Body of pancreas (tissue), 4 donors: ENCODE measurements at regions not wholly inside any gene's neighbourhood (a gene's known extent, or its start where the extent isn't known, plus 50 kb on each side); places are given as distances from the start of the nearest gene placed in this dataset.

Experiments used
- POLR2A ChIP-seq, 3 donors: fragments of 450-650 bp; IDR thresholded peaks; one replicate each; pipeline ENCODE4 v1.6.1; 2016; ENCODE audit warnings: antibody characterized with exemption in 3 of 3, mild to moderate bottlenecking in 2 of 3
- TF ChIP-seq, protein P1 (sequence below), 7 experiments: fragments of 450-650 bp in 4 of 7; fragments of 200-600 bp in 3 of 7; sonication (generic) in 3 of 7; IDR thresholded peaks; one replicate each; pipeline ENCODE4 v1.5.1; 2016 to 2019; ENCODE audit warnings: antibody characterized with exemption in 7 of 7

DNA sequence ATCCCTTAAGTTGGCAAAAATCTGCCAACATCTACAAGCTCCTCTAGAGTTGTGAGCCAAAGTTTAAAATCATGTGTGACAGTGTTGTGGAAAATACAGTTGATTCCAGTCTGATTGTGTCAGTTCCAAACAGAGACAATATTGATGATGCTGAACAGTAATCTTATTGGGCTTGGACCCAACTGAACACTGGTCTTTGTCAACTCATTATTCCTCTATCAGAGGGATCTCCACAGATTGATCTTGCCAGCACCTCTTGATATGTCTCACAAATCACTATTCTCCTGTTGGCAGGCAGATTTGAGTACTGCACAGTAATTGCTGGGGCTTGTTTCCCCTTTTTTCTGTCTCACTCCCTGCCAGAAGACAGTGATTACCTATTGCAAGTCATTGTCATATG, 326.6 kb upstream of the DPH6 start:
- TF ChIP-seq, protein P1, sequence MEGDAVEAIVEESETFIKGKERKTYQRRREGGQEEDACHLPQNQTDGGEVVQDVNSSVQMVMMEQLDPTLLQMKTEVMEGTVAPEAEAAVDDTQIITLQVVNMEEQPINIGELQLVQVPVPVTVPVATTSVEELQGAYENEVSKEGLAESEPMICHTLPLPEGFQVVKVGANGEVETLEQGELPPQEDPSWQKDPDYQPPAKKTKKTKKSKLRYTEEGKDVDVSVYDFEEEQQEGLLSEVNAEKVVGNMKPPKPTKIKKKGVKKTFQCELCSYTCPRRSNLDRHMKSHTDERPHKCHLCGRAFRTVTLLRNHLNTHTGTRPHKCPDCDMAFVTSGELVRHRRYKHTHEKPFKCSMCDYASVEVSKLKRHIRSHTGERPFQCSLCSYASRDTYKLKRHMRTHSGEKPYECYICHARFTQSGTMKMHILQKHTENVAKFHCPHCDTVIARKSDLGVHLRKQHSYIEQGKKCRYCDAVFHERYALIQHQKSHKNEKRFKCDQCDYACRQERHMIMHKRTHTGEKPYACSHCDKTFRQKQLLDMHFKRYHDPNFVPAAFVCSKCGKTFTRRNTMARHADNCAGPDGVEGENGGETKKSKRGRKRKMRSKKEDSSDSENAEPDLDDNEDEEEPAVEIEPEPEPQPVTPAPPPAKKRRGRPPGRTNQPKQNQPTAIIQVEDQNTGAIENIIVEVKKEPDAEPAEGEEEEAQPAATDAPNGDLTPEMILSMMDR (IDR thresholded peaks at IDR 0.05): no peak
- TF ChIP-seq POLR2A (IDR thresholded peaks at IDR 0.05): no peak
